Breast epithelium (tissue), 4 donors: ENCODE measurements at regions not wholly inside any gene's neighbourhood (a gene's known extent, or its start where the extent isn't known, plus 50 kb on each side); places are given as distances from the start of the nearest gene placed in this dataset.
"Not testable (repeated sequence)": the region's sequence is repeated elsewhere in the genome, so short reads cannot be mapped to it uniquely, and the experiment has no call there.

ENCODE experiments used
- DNase-seq, 2 donors: peaks; one replicate each; pipeline ENCODE4 v3.0.0-alpha.2; 2019; ENCODE audit warnings: low spot score in 2 of 2
- H3K27ac ChIP-seq, 2 donors: fragments of 200-600 bp; sonication (generic) in 1 of 2; one replicate each; pipeline ENCODE4 v1.5.1; 2016 to 2019; ENCODE audit warnings: mild to moderate bottlenecking in 1 of 2
- H3K27me3 ChIP-seq, 2 donors: fragments of 200-600 bp; sonication (generic) in 1 of 2; one replicate each; pipeline versions ENCODE4 v1.5.1 to v1.6.0; 2017 to 2019; ENCODE audit warnings: control low read depth in 1 of 2, mild to moderate bottlenecking in 1 of 2
- H3K36me3 ChIP-seq: fragments of 200-600 bp; one replicate; pipeline ENCODE4 v1.5.1; 2019
- H3K4me1 ChIP-seq, 2 donors: fragments of 200-600 bp; sonication (generic); one replicate each; pipeline ENCODE4 v1.5.1; 2016 to 2019; ENCODE audit warnings: control low read depth in 1 of 2
- H3K4me3 ChIP-seq, 3 donors: fragments of 200-600 bp; sonication (generic); 1 replicate in 2 of 3; 2 replicates in 1 of 3; pipeline ENCODE4 v1.5.1; 2016 to 2019; ENCODE audit warnings: mild to moderate bottlenecking in 3 of 3, moderate library complexity in 2 of 3
- H3K9me3 ChIP-seq, 2 donors: fragments of 200-600 bp; sonication (generic) in 1 of 2; one replicate each; pipeline ENCODE4 v1.5.1; 2016 to 2019; ENCODE audit warnings: control low read depth in 1 of 2
- CTCF ChIP-seq, 3 donors: fragments of 450-650 bp; IDR thresholded peaks; one replicate each; pipeline ENCODE4 v1.5.1; 2016 to 2017; ENCODE audit warnings: antibody characterized with exemption in 3 of 3, mild to moderate bottlenecking in 3 of 3, moderate library complexity in 3 of 3
- POLR2A ChIP-seq: fragments of 450-650 bp; IDR thresholded peaks from one replicate; pipeline ENCODE4 v1.6.1; 2016; ENCODE audit warnings: antibody characterized with exemption, mild to moderate bottlenecking, moderate library complexity
- POLR2AphosphoS5 ChIP-seq, 3 donors: sonication (generic); formaldehyde crosslinking; IDR thresholded peaks; one replicate each; pipeline ENCODE4 v1.6.1; 2017; ENCODE audit warnings: antibody characterized with exemption in 3 of 3
- intact Hi-C: fragments of 100-400 bp; cut with DNase I; formaldehyde crosslinking; loops from one replicate; pipeline ENCODE4 v1.15.1; 2023; ENCODE audit warnings: low total_unique reads

- intact Hi-C loops = no loop called here
- Histone ChIP-seq H3K36me3 (no peaks in the 10 kb centered on the region), H3K27me3 (no peaks in the 10 kb centered on the region), H3K4me3 (no peak overlapping the region), H3K27ac (no peak overlapping the region), H3K4me1 (no peaks in the 10 kb centered on the region), H3K9me3 (no peaks in the 10 kb centered on the region)
- TF ChIP-seq POLR2A (no peak), POLR2AphosphoS5 (IDR thresholded peaks at IDR 0.05) (no peak), CTCF (IDR thresholded peaks at IDR 0.05) (no peak)
- no peak for DNase-seq
Observed at GRCh38 chr9:108258640-108259039, 597.1 kb downstream of the ACTL7B start.

GRCh38 chr9:108257382-108257781 is 598.4 kb downstream of the ACTL7B start:
- DNase-seq = no peak
- intact Hi-C loops = no loop called here
- Histone ChIP-seq H3K4me3 (no peak overlapping the region), H3K27me3 (no peaks in the 10 kb centered on the region), H3K36me3 (no peaks in the 10 kb centered on the region), H3K9me3 (no peaks in the 10 kb centered on the region), H3K4me1 (no peaks in the 10 kb centered on the region), H3K27ac (no peak overlapping the region)
- no peak for TF ChIP-seq POLR2AphosphoS5 (IDR thresholded peaks at IDR 0.05)
- TF ChIP-seq POLR2A = no peak
- no peak for TF ChIP-seq CTCF (IDR thresholded peaks at IDR 0.05)

GRCh38 chr9:108254236-108254635 is 601.5 kb downstream of the ACTL7B start:
- intact Hi-C loops = no loop called here
- Histone ChIP-seq H3K36me3 (no peaks in the 10 kb centered on the region), H3K4me3 (no peak overlapping the region), H3K27ac (no peak overlapping the region), H3K27me3 (no peaks in the 10 kb centered on the region), H3K9me3 (no peaks in the 10 kb centered on the region), H3K4me1 (no peaks in the 10 kb centered on the region)
- TF ChIP-seq POLR2AphosphoS5 (IDR thresholded peaks at IDR 0.05) (no peak), CTCF (IDR thresholded peaks at IDR 0.05) (no peak), POLR2A (no peak)
- no peak for DNase-seq

- H3K36me3 ChIP-seq, H3K27ac ChIP-seq, H3K27me3 ChIP-seq, H3K4me1 ChIP-seq, H3K9me3 ChIP-seq, DNase-seq, H3K4me3 ChIP-seq: not testable (repeated sequence)
- intact Hi-C loops = loop anchor here (5.0 kb wide), 1 partner anchor 115 kb away; no protein-coding TSS in a partner anchor
Observed at GRCh38 chr9:108247391-108247790, 608.4 kb downstream of the ACTL7B start.

- Histone ChIP-seq H3K9me3 (no peaks in the 10 kb centered on the region), H3K27ac (no peak overlapping the region)
Observed at GRCh38 chr9:108245901-108246300, 609.9 kb downstream of the ACTL7B start.

More at GRCh38 chr9:108245901-108246300, 609.9 kb downstream of the ACTL7B start:
- DNase-seq = no peak
- H3K4me3 ChIP-seq = no peak overlapping the region
- TF ChIP-seq POLR2A (no peak), POLR2AphosphoS5 (IDR thresholded peaks at IDR 0.05) (no peak), CTCF (IDR thresholded peaks at IDR 0.05) (no peak)
- H3K36me3 ChIP-seq = no peaks in the 10 kb centered on the region
- no peaks in the 10 kb centered on the region for H3K27me3 ChIP-seq
- no peaks in the 10 kb centered on the region for H3K4me1 ChIP-seq
- intact Hi-C loops = loop anchor here (5.0 kb wide), 1 partner anchor 116 kb away; no protein-coding TSS in a partner anchor
